ENCODE measurements at regions not wholly inside any gene's neighbourhood (a gene's known extent, or its start where the extent isn't known, plus 50 kb on each side); places are given as distances from the start of the nearest gene placed in this dataset.
"Not testable (repeated sequence)": the region's sequence is repeated elsewhere in the genome, so short reads cannot be mapped to it uniquely, and the experiment has no call there.

DNA sequence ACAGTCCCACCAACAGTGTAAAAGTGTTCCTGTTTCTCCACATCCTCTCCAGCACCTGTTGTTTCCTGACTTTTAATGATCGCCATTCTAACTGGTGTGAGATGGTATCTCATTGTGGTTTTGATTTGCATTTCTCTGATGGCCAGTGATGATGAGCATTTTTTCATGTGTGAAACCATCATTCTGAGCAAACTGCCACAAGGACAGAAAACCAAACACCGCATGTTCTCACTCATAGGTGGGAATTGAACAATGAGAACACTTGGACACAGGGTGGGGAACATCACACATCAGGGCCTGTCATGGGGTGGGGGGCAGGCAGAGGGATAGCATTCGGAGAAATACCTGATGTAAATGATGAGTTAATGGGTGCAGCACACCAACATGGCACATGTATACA lies 240.8 kb downstream of the FAT3 start:
- TF ChIP-seq CTCF, POLR2A, POLR2AphosphoS5 (IDR thresholded peaks at IDR 0.05): not testable (repeated sequence)

All from stomach (tissue), 4 donors.